GM18870 (cell line): ENCODE measurements at regions not wholly inside any gene's neighbourhood (a gene's known extent, or its start where the extent isn't known, plus 50 kb on each side); places are given as distances from the start of the nearest gene placed in this dataset.
"Not testable (repeated sequence)": the region's sequence is repeated elsewhere in the genome, so short reads cannot be mapped to it uniquely, and the experiment has no call there.

Experiments used
- ATAC-seq: cut with Tn5 transposase; IDR thresholded peaks from one replicate; pipeline ENCODE4 v1.9.1; 2021; ENCODE audit warnings: moderate library complexity; ENCODE audit not compliant: unreplicated experiment

DNA sequence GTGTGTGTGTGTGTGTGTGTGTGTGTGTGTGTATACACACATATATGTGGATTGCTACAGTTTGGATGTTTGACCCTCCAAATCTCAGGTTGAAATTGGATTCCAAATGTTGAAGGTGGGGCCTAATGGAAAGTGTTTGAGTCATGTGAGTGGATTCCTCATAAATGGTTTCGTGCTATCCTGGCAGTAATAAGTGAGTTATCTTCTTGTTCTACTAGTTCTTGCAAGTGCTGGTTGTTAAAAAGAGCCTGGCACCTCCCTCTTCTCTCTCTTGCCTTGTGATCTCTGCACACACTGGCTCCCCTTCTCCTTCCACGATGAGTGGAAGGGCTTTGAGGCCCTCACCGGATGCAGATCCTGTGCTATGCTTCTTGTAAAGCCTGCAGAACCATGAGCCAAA is 344.1 kb downstream of the SH2D1A start:
- no peak for ATAC-seq

DNA sequence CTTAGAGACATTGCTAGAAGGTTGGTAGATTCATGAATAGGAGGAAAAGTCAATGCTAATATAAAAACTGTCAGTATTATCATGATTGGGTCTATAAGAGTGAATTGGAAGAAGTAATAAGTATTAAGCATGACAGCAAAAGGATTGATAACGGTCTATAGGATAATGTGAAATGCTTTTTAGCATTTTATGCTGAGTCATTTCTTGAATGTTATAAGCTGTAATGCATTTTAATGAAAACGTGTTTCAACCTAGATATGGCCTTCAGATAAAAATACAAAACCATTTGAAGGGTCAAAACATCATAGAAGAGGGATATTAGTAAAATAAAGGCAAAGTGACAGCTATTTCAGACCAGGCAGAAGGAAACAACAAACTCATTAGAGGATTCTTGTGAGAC is 353.5 kb downstream of the SH2D1A start:
- no peak for ATAC-seq

DNA sequence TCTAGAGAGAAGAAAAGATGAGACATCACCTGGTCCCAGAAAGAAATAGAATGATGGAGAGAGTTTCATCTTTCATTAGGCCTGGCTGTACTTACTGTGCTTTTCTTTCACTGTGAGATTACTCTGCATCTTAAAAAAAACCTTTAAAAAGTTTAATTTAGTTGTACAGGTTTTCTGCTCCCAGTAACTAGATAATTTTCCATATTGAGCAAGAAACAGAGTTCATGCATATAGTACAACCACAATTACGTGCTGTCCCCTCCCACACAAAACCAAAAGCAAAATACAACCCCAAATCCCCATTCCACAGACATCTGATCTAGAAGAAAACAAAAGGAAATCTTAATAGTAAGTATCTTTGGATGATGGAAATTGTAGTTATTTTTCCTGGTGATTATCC is 371.2 kb downstream of the SH2D1A start:
- no peak for ATAC-seq

DNA sequence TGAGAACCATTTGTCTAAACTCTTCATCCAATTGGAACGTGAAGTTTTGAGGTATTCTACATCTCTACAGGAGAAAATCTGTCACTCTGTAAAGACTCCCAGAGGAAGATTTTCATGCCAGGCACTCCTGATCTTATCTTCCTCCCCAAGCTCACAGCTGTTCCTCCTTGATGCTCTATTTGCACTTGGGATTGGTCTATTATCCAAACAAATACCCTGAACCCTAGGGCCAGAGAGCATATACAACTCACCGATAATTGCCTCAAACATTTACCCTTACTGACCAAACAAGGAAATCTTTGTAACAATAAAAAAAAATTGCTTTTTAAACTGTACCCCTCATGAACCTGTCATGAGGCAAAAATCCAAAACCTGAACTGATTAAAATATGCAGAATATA is 372.7 kb downstream of the SH2D1A start:
- ATAC-seq: no peak

DNA sequence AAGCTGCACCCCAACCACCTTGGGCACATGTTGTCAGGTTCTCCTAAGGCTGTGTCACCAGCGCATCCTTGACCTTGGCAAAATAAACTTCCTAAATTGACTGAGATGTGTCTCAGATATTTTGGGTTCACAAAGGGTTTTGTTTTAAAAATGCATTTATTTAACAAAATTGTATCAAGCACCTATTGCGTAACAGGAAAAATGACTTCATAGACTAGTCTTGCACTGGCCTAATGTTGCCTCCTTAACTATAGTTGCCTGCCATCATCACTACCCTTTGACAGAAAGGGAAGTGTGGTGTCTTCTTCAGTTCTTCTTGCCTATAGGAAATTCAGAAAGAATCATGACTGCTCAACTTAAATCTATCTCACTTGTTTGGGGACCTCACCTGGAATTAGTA is 374.2 kb downstream of the SH2D1A start:
- ATAC-seq: no peak

DNA sequence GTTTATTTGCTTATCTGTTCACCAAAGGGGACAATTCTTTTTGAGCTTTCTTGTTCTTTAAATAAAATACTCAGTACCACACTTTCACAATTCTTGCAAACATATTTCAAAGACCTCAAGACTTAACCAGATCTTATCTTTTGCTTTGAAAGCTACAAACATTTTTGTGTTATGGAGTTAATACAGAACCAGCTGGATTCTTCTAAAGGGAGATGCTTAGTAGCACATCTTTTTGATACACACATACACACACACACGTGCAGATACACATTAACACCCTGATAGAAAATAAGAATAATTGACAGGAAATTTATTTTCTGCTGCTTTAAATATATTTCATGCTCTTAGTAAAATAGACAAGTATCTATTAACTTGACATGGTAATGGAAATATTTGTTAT is 379.1 kb downstream of the SH2D1A start:
- ATAC-seq: no peak

DNA sequence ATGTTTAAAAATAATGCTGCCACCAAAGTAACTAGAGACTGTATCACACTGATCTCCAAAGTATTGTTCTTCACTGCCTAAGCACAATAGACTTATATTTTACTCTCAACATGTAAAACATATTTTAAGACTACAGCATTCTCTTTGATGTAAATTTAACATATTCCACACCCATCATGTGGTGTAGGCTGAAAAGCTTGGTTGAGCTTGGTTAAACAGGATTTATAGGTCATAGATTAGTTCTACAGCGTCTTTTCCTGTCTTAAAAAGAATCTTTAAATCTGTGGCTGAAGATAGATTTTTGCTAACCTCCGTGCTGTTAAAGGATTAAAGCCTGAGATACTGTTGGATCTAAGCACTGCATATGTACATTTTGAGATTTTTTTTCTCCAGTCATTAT is 379.9 kb downstream of the SH2D1A start:
- no peak for ATAC-seq

DNA sequence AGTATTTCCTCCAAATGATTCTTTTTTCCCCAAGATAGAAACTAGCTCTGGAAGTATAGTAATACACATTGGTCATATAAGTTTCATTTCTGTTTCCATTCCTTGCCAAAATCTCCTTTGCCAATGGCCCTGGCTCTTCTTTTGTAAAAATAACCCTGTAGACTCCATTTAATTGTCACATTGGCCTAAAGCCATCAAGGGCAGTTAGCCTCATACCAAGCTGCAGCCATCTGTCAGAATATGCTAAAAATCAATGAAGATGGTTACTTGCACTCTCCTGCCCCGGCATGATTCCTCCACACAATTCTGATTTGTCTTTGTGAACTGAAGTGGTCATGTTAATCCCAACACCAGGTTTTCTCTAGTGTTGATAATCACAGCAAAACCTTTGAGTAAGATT is 380.5 kb downstream of the SH2D1A start:
- no peak for ATAC-seq

DNA sequence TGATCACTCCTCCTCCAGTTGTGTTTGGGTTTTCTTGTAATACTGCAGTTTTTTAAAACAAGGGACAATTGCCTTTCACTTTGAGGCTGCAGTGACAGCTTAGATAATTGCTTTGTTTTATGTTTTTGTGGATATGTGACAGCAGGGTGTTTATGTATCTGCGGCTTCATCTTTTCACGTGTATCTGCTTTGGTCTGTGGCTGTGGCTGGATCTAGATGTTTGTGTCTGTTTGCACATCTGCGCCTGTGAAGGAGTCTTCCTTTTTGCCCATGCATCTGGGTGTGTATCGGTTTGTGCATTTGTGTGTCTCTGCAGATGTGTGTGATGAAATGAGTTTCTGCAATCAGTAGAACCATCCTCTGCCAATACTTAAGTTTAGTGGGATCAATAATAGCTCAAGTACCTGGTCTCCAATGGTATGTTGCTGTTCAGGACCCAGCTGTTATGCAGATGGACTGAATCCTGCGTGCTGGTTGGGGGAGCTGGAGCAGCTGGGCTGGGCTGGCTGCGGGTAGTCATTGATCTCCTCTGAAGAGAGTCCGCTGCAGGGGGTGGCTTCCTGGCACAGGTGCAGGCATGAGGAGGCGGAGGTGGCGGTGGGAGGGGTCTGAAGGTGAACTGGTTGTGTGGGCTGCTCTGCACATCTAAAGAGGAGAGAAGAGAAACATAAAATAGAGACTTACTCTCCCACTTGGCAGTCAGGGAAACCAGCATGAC is 390.3 kb downstream of the SH2D1A start:
- no peak for ATAC-seq

DNA sequence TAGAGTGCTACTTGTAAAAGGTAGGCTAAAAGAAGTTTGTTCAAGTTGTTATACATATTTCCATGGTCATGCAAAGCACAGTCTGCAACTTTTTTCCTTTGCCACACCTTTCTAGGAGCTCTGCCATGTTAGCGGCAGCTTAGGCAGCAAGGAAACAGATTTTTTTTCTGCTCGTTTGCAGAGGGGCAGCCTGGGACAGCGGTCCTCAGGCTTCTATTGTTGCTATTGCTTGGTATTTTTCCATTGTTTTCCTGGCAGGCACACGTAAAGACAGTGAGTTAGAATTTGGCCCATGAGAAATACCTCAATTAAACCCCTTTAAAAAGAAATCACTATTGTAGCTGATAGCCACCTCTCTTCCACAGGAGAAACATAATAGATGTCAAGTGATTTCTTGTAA is 391.4 kb downstream of the SH2D1A start:
- no peak for ATAC-seq

DNA sequence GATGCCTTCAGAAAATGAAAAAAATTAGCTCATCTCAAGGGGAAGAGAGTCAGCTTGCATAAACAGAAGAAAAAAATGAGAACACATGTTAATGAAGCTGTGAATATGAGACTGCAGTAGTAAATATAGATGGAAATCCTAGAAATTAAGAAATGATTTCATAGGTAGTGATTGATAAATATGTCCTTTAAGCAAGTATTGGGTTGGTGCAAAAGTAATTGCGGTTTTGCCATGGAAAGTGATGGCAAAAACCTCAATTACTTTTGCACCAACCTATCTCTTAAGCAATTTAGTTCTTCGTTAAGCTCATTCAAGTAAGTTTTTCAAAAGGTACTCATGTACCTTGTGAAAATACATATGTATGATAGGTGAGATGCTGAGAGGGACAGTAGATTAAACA is 400.9 kb downstream of the SH2D1A start:
- ATAC-seq: no peak

DNA sequence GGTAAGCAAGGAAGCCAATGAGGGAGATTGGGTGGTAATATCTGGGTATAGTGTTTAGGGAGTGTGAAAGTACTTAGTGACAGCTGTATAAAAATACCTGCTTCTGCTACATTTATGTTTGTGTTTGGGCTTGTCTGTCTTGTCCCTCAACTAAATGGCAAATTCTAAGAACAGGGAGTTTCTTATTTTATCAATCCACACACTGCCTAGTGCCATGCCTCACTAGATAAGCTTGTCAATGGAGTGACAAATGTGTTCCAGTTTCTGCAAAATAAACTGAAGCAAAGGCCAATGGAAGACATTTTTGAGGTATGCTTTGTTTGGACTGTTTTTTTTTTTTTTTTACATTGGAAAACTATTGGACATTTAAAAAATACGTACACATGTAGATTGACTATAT is 418.0 kb downstream of the SH2D1A start:
- no peak for ATAC-seq

DNA sequence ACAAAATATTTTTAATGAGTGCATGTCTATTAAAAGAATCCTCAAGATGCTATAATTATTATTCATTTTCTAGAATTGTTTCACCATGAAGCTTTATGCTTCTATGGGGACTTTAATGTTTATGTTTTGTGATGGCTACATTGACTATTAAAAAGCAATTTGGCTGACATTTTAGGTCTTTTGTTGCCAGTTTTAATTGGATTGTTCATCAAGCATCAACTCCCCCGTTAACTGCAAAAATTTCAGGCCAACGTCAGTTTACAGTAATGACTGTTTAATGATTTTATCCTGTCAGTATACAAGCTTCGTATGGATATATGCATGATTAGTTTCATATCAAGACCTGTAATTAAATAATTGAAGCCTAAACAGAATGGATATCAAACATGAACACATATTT is 422.8 kb downstream of the SH2D1A start:
- no peak for ATAC-seq

DNA sequence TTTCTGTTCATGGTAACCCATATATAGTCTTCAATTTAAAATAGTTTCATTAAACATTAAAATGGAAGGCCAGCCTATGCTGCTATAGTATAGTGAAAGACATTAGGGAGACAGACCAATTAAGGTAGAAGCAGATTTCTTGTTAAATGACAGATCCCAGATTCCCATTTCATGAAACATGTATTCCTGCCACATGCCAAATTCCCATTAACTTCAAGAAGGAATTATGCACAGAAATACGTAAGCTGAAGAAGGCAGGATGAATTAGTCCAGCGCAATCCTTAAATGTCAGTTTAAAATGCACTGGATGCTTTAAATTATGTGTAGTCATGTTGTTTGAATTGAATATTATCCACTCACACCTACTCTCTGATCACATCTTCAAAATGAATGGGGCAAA is 424.9 kb downstream of the SH2D1A start:
- no peak for ATAC-seq

DNA sequence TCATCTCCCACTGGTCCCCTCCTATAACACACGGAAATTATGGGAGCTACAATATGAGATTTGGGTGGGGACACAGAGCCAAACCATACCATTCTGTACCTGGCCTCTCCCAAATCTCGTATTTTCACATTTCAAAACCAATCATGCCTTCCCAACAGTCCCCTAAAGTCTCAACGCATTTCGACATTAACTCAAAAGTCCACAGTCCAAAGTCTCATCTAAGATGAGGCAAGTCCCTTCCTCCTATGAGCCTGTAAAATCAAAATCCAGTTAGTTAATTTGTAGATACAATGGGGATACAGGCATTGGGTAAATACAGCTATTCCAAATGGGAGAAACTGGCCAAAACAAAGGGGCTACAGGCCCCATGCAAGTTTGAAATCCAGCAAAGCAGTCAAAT is 441.9 kb downstream of the SH2D1A start:
- not testable (repeated sequence) for ATAC-seq

DNA sequence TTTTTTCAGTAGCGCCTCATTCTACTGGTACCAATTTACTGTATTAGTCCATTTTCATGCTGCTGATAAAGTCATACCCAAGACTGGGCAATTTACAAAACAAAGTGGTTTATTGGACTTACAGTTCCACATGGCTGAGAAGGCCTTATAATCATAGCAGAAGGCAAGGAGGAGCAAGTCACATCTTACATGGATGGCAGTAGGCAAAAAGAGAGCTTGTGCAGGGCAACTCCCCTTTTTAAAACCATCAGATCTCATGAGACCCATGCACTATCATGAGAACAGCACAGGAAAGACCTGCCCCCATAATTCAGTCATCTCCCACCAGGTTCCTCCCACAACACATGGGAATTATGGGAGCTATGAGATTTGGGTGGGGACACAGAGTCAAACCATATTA is 443.5 kb downstream of the SH2D1A start:
- not testable (repeated sequence) for ATAC-seq

DNA sequence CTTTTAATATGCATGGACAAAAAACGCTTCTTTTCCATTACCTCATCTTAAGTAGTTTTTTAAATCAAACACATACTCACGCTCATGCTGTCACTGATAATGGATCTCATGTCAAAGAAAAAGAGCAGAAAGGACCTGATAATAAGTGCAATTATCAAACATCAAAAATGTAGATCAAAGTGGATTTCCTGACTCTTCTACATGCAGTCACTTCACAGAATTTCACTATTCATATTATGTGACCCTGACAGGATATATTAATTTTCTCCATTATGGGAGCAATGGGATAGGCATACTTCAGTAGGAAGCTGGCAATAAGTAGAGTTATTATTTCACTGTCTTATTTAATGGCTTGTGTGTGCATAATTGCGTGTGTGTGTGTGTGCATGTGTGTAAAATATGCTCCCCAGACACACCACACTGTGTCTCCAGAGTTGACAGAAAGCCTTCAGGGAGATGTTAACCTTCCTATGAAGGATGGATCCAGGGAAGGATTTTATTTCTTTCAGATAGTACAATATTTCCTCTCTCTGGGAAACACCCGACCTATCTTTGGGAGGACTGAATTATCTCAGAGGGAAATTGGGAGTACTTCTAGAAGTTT is 445.2 kb downstream of the SH2D1A start:
- no peak for ATAC-seq

DNA sequence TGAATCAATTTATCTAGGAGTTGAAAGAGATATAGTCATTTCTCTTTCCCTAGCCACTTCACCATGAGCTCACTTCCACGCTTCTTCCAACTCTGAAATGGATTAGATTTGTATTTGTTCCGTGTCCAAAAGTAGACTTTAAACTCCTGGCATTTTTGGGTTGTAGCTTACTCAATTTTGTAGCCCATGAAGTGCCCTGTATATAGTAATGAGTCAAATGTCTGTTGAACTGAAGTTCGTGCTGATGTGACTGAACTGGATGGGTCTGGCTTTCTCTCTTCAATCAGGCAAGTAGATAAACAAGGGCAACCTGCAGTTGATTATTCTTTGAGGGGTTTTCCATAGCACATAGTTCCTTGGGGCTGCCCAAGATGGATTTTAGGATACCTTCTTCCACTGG is 450.6 kb downstream of the SH2D1A start:
- no peak for ATAC-seq

DNA sequence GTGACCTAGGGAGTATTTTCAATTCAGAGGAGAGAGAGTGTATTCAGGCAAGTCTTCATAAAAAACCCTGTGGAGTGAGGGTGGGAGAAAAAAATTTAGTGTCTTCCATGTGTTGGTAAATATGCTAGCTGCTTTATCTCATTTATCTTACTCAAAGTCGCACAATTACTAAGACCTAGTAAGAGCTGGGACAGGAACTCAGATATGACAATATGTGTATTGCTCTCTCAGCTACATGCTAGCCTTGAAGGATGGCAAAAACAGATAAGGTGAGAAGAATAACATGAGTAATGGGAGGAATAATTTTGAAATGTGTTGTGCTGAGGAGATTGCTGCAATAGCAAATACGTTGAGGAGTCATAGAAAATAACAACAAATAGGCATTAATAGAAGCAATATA is 458.6 kb downstream of the SH2D1A start:
- ATAC-seq: no peak

DNA sequence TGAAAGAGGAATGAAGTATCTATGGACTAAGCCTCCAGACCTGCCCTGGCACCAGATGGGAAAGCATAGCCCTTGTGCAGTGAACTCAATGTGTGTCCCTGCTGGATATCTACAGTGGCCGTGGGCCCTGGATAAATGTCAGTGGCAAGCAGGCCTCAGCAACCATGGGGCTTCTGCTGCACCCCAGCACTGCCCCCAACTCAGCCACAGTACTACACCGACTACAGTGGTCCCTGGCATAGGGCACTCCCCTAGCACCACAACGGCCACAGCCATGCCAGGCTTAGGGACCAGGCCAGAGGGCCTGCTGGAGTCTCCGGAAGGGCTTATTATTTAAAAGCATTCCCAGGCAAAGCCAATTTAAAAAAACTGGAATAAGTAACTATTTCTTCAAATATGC is 459.1 kb downstream of the SH2D1A start:
- ATAC-seq: no peak

DNA sequence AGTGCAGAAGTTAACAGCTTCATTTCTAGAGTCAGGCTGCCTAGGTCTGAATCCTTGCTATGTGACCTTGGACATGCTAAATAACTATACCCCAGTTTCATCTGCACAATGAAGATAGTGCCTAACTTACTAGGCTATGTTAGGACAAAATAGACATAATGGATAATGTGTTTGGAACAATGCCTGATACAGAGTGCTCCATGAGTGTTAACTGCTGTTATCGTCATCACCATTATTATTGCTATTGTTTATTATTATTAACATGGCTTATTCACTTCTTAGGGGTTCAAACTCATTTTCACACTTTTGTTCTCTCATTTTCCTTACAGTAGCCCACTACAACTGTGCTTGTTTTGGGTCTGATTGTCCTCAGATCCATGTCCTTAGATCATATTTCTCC is 467.7 kb downstream of the SH2D1A start:
- ATAC-seq: no peak

DNA sequence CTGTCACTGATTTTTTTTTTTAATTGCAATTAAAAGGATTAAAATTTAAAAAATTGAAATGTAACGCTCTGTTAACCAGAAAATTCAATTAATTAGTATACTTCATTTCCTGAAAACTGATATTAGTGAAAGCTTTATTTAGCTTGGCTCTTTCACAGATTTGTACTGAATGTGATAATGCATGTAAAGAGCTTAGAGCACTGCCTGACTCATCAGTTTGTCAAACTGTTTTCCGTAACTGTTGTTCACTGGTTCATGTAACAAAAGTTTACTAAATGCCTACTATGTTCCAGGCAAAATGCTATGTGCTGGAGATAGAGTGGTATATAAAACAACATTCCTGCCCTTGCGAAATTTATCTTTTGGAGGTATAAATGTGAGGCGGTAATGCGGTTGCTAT is 471.7 kb downstream of the SH2D1A start:
- ATAC-seq: no peak

DNA sequence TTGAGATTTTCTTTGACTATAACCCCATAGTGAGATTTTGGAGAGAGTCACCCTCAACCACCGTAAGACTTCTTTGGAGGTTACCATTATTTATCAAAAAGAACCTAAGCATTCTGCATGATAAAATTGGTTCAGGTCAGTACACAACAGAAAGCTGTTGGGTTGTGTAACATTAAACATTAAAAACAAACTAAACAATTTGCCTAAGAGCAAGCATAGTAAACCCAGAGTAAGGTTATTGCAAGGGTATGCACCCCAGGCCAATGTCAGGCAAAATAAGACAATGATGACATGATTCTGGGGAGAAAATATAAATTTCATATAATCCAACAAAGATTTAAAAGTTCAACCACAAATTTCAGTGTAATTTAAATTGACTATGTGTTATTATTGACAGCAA is 472.4 kb downstream of the SH2D1A start:
- no peak for ATAC-seq
